ENCODE measurements at regions not wholly inside any gene's neighbourhood (a gene's known extent, or its start where the extent isn't known, plus 50 kb on each side); places are given as distances from the start of the nearest gene placed in this dataset.

DNA sequence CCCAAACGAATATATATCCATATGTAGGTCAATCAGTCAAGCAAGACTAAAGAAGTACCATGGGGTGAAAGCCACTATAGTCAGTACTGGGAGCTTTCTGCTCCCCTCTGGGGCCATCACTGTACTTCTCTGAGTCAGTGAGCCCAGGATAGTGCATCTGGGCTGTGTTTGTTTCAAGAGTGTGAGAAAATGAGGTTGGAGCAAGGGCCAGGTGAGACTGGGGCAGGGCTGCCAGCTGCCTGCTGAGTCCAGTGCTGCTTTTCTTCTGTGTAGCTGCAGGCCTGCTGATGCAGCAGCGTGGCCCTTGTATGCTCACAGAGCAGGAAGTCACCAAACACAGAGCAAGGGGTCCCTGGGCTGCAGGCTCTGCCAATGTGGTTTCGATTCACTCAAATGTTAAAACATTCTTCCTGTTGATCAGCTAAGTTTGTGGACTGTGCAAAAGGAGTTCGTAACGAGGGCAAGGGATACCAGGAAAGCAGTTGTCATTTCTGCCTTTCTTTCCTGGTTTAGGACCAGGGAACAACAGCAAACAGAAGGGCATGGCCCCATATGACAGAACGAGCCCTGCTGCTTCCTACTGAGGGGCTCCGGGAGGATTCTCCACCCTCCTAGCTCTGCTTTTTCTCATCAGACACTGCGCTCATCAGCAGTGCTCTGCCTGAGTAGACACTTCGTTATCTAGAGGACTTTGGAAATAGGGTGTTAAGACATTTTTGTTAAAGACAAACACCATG lies 65.4 kb upstream of the TNS3 start (continued):
- no peak for TF ChIP-seq ISL2 (CRISPR knock-in tag; IDR thresholded peaks at IDR 0.05)
- 0 out of 2 replicates have a peak, but pooled peaks have one; percentile 30 for TF ChIP-seq ZNF788 (CRISPR knock-in tag; IDR thresholded peaks at IDR 0.05; ENCODE audit: borderline replicate concordance)
- TF ChIP-seq, protein P1, sequence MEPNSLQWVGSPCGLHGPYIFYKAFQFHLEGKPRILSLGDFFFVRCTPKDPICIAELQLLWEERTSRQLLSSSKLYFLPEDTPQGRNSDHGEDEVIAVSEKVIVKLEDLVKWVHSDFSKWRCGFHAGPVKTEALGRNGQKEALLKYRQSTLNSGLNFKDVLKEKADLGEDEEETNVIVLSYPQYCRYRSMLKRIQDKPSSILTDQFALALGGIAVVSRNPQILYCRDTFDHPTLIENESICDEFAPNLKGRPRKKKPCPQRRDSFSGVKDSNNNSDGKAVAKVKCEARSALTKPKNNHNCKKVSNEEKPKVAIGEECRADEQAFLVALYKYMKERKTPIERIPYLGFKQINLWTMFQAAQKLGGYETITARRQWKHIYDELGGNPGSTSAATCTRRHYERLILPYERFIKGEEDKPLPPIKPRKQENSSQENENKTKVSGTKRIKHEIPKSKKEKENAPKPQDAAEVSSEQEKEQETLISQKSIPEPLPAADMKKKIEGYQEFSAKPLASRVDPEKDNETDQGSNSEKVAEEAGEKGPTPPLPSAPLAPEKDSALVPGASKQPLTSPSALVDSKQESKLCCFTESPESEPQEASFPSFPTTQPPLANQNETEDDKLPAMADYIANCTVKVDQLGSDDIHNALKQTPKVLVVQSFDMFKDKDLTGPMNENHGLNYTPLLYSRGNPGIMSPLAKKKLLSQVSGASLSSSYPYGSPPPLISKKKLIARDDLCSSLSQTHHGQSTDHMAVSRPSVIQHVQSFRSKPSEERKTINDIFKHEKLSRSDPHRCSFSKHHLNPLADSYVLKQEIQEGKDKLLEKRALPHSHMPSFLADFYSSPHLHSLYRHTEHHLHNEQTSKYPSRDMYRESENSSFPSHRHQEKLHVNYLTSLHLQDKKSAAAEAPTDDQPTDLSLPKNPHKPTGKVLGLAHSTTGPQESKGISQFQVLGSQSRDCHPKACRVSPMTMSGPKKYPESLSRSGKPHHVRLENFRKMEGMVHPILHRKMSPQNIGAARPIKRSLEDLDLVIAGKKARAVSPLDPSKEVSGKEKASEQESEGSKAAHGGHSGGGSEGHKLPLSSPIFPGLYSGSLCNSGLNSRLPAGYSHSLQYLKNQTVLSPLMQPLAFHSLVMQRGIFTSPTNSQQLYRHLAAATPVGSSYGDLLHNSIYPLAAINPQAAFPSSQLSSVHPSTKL (CRISPR knock-in tag; IDR thresholded peaks at IDR 0.05): no peak; the same call in 1 of the 2 replicates
- TF ChIP-seq, protein P2, sequence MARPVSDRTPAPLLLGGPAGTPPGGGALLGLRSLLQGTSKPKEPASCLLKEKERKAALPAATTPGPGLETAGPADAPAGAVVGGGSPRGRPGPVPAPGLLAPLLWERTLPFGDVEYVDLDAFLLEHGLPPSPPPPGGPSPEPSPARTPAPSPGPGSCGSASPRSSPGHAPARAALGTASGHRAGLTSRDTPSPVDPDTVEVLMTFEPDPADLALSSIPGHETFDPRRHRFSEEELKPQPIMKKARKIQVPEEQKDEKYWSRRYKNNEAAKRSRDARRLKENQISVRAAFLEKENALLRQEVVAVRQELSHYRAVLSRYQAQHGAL (CRISPR knock-in tag; IDR thresholded peaks at IDR 0.05; ENCODE audit: not compliant biosample characterization): no peak
- TF ChIP-seq, protein P3, sequence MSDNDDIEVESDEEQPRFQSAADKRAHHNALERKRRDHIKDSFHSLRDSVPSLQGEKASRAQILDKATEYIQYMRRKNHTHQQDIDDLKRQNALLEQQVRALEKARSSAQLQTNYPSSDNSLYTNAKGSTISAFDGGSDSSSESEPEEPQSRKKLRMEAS (IDR thresholded peaks at IDR 0.05): peak; percentile 48
- TF ChIP-seq, protein P4, sequence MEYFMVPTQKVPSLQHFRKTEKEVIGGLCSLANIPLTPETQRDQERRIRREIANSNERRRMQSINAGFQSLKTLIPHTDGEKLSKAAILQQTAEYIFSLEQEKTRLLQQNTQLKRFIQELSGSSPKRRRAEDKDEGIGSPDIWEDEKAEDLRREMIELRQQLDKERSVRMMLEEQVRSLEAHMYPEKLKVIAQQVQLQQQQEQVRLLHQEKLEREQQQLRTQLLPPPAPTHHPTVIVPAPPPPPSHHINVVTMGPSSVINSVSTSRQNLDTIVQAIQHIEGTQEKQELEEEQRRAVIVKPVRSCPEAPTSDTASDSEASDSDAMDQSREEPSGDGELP (IDR thresholded peaks at IDR 0.05; ENCODE audit: borderline replicate concordance, low read depth): peak; percentile 3; the same call in 1 of the 2 replicates
- no peak for TF ChIP-seq ZSCAN21 (CRISPR knock-in tag; IDR thresholded peaks at IDR 0.05; ENCODE audit: borderline replicate concordance)
- TF ChIP-seq, protein P5, sequence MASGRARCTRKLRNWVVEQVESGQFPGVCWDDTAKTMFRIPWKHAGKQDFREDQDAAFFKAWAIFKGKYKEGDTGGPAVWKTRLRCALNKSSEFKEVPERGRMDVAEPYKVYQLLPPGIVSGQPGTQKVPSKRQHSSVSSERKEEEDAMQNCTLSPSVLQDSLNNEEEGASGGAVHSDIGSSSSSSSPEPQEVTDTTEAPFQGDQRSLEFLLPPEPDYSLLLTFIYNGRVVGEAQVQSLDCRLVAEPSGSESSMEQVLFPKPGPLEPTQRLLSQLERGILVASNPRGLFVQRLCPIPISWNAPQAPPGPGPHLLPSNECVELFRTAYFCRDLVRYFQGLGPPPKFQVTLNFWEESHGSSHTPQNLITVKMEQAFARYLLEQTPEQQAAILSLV (CRISPR knock-in tag; IDR thresholded peaks at IDR 0.05; ENCODE audit: borderline replicate concordance): no peak
- TF ChIP-seq KMT2B (CRISPR knock-in tag; IDR thresholded peaks at IDR 0.05): 0 out of 2 replicates have a peak, but pooled peaks have one; percentile 26
- TF ChIP-seq, protein P6, sequence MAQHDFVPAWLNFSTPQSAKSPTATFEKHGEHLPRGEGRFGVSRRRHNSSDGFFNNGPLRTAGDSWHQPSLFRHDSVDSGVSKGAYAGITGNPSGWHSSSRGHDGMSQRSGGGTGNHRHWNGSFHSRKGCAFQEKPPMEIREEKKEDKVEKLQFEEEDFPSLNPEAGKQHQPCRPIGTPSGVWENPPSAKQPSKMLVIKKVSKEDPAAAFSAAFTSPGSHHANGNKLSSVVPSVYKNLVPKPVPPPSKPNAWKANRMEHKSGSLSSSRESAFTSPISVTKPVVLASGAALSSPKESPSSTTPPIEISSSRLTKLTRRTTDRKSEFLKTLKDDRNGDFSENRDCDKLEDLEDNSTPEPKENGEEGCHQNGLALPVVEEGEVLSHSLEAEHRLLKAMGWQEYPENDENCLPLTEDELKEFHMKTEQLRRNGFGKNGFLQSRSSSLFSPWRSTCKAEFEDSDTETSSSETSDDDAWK (CRISPR knock-in tag; IDR thresholded peaks at IDR 0.05): no peak
- no peak for TF ChIP-seq ZSCAN22 (CRISPR knock-in tag; IDR thresholded peaks at IDR 0.05)
- TF ChIP-seq, protein P7, sequence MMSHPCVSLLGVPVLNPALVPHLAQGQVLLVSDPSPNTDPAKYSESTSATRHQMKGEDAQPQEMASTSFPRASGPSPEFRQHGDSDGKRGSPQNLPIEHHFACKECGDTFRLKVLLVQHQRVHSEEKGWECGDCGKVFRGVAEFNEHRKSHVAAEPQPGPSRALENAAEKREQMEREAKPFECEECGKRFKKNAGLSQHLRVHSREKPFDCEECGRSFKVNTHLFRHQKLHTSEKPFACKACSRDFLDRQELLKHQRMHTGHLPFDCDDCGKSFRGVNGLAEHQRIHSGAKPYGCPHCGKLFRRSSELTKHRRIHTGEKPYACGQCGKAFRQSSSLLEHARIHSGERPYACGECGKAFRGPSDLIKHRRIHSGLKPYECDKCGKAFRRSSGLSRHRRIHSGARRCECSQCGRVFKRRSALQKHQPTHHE (CRISPR knock-in tag; IDR thresholded peaks at IDR 0.05; ENCODE audit: borderline replicate concordance): no peak
- TF ChIP-seq, protein P8, sequence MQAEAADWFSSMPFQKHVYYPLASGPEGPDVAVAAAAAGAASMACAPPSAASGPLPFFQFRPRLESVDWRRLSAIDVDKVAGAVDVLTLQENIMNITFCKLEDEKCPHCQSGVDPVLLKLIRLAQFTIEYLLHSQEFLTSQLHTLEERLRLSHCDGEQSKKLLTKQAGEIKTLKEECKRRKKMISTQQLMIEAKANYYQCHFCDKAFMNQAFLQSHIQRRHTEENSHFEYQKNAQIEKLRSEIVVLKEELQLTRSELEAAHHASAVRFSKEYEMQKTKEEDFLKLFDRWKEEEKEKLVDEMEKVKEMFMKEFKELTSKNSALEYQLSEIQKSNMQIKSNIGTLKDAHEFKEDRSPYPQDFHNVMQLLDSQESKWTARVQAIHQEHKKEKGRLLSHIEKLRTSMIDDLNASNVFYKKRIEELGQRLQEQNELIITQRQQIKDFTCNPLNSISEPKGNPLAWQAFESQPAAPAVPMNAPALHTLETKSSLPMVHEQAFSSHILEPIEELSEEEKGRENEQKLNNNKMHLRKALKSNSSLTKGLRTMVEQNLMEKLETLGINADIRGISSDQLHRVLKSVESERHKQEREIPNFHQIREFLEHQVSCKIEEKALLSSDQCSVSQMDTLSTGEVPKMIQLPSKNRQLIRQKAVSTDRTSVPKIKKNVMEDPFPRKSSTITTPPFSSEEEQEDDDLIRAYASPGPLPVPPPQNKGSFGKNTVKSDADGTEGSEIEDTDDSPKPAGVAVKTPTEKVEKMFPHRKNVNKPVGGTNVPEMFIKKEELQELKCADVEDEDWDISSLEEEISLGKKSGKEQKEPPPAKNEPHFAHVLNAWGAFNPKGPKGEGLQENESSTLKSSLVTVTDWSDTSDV (CRISPR knock-in tag; IDR thresholded peaks at IDR 0.05): no peak
- TF ChIP-seq YEATS4 (CRISPR knock-in tag; IDR thresholded peaks at IDR 0.05; ENCODE audit: borderline replicate concordance): no peak
- TF ChIP-seq ZNF230 (CRISPR knock-in tag; IDR thresholded peaks at IDR 0.05): 0 out of 2 replicates have a peak, but pooled peaks have one; percentile 35

Data from HepG2 (cell line).